ENCODE measurements at regions not wholly inside any gene's neighbourhood (a gene's known extent, or its start where the extent isn't known, plus 50 kb on each side); places are given as distances from the start of the nearest gene placed in this dataset.

DNA sequence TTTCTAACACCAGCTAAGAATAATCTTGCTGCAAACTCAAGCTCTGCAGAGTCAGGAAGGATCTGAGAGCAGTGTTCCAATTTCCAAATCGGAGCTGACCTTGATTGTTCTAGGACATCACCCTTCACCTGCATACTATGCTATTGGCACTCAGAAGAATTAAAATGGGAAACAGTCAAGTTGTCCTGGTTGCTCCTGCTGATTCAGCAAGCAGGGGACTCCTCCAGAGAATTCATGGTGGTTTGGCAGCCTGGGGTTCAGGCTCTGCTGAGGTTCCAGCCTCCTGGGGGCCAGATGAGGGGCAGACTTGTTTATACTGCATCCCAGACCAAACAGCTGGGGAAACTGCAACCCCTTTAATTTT, 213.7 kb upstream of the ADAMTS9 start:
- no peaks in the 10 kb centered on the region for H4K20me1 ChIP-seq (ENCODE audit: insufficient read depth)
- no TSS peak for BruUV-seq (replicated peaks)
- no peaks in the 10 kb centered on the region for H3K27me3 ChIP-seq (ENCODE audit: insufficient read depth, low read length)
- H3K4me1 ChIP-seq (ENCODE audit: control insufficient read depth in 1 of 2, insufficient read depth in 2 of 2, low read length in 2 of 2) = no peaks in the 10 kb centered on the region
- H3K79me2 ChIP-seq (ENCODE audit: insufficient read depth, low read length) = no peaks in the 10 kb centered on the region
- H2AFZ ChIP-seq (ENCODE audit: low read depth, low read length, poor library complexity, severe bottlenecking) = no peak overlapping the region
- DNase-seq (ENCODE audit: low read depth, low spot score) (no peak), ATAC-seq (no peak)
- no peak for TF ChIP-seq TCF7L2 (IDR thresholded peaks at IDR 0.05; ENCODE audit: borderline replicate concordance, extremely low read depth, insufficient read depth, insufficient read length)
- TF ChIP-seq SP1 (IDR thresholded peaks at IDR 0.05; ENCODE audit: low read depth) = no peak
- TF ChIP-seq, protein P1, sequence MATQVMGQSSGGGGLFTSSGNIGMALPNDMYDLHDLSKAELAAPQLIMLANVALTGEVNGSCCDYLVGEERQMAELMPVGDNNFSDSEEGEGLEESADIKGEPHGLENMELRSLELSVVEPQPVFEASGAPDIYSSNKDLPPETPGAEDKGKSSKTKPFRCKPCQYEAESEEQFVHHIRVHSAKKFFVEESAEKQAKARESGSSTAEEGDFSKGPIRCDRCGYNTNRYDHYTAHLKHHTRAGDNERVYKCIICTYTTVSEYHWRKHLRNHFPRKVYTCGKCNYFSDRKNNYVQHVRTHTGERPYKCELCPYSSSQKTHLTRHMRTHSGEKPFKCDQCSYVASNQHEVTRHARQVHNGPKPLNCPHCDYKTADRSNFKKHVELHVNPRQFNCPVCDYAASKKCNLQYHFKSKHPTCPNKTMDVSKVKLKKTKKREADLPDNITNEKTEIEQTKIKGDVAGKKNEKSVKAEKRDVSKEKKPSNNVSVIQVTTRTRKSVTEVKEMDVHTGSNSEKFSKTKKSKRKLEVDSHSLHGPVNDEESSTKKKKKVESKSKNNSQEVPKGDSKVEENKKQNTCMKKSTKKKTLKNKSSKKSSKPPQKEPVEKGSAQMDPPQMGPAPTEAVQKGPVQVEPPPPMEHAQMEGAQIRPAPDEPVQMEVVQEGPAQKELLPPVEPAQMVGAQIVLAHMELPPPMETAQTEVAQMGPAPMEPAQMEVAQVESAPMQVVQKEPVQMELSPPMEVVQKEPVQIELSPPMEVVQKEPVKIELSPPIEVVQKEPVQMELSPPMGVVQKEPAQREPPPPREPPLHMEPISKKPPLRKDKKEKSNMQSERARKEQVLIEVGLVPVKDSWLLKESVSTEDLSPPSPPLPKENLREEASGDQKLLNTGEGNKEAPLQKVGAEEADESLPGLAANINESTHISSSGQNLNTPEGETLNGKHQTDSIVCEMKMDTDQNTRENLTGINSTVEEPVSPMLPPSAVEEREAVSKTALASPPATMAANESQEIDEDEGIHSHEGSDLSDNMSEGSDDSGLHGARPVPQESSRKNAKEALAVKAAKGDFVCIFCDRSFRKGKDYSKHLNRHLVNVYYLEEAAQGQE (IDR thresholded peaks at IDR 0.05; ENCODE audit: low read depth) = no peak
- TF ChIP-seq POLR2A (IDR thresholded peaks at IDR 0.05; ENCODE audit: borderline replicate concordance, extremely low read depth, insufficient read depth, insufficient read length) = no peak
- no peak for TF ChIP-seq RAD21 (IDR thresholded peaks at IDR 0.05; ENCODE audit: low read depth)
- TF ChIP-seq ZNF274 (IDR thresholded peaks at IDR 0.05; ENCODE audit: low read depth, low read length) = no peak
- TF ChIP-seq, protein P2, sequence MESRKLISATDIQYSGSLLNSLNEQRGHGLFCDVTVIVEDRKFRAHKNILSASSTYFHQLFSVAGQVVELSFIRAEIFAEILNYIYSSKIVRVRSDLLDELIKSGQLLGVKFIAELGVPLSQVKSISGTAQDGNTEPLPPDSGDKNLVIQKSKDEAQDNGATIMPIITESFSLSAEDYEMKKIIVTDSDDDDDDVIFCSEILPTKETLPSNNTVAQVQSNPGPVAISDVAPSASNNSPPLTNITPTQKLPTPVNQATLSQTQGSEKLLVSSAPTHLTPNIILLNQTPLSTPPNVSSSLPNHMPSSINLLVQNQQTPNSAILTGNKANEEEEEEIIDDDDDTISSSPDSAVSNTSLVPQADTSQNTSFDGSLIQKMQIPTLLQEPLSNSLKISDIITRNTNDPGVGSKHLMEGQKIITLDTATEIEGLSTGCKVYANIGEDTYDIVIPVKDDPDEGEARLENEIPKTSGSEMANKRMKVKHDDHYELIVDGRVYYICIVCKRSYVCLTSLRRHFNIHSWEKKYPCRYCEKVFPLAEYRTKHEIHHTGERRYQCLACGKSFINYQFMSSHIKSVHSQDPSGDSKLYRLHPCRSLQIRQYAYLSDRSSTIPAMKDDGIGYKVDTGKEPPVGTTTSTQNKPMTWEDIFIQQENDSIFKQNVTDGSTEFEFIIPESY (IDR thresholded peaks at IDR 0.05; ENCODE audit: extremely low read depth, insufficient replicate concordance, low read length) = no peak
- TF ChIP-seq SRF (IDR thresholded peaks at IDR 0.05; ENCODE audit: low read depth) = no peak
- TF ChIP-seq, protein P3, sequence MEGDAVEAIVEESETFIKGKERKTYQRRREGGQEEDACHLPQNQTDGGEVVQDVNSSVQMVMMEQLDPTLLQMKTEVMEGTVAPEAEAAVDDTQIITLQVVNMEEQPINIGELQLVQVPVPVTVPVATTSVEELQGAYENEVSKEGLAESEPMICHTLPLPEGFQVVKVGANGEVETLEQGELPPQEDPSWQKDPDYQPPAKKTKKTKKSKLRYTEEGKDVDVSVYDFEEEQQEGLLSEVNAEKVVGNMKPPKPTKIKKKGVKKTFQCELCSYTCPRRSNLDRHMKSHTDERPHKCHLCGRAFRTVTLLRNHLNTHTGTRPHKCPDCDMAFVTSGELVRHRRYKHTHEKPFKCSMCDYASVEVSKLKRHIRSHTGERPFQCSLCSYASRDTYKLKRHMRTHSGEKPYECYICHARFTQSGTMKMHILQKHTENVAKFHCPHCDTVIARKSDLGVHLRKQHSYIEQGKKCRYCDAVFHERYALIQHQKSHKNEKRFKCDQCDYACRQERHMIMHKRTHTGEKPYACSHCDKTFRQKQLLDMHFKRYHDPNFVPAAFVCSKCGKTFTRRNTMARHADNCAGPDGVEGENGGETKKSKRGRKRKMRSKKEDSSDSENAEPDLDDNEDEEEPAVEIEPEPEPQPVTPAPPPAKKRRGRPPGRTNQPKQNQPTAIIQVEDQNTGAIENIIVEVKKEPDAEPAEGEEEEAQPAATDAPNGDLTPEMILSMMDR (IDR thresholded peaks at IDR 0.05 in 2 of 3, conservative IDR thresholded peaks at IDR 0.05 in 1 of 3; ENCODE audit: borderline replicate concordance in 1 of 3, insufficient read depth in 1 of 3, low read depth in 2 of 3, low read length in 2 of 3) = no peak
- TF ChIP-seq, protein P4, sequence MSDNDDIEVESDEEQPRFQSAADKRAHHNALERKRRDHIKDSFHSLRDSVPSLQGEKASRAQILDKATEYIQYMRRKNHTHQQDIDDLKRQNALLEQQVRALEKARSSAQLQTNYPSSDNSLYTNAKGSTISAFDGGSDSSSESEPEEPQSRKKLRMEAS (IDR thresholded peaks at IDR 0.05) = no peak
- no peak for TF ChIP-seq ZFX (IDR thresholded peaks at IDR 0.05)
- no peak for TF ChIP-seq EGR1 (IDR thresholded peaks at IDR 0.05; ENCODE audit: low read depth)
- TF ChIP-seq YY1 (IDR thresholded peaks at IDR 0.05; ENCODE audit: extremely low read depth, insufficient replicate concordance, low read depth, low read length) = no peak
- no peak for TF ChIP-seq JUND (IDR thresholded peaks at IDR 0.05)
- no peak for TF ChIP-seq CEBPB (IDR thresholded peaks at IDR 0.05; ENCODE audit: low read depth)
- no peak for TF ChIP-seq ATF3 (IDR thresholded peaks at IDR 0.05)
- TF ChIP-seq EZH2phosphoT487 (IDR thresholded peaks at IDR 0.05; ENCODE audit: borderline replicate concordance) = no peak
- H3K9me2 ChIP-seq (ENCODE audit: insufficient read depth) = no peaks in the 10 kb centered on the region
- H3K27ac ChIP-seq (ENCODE audit: low read depth, low read length) = no peak overlapping the region
- RAD21 ChIA-PET (ENCODE audit: low non-redundant PET in 1 of 2, low total read pairs in 2 of 2, uncharacterized antibody in 2 of 2, unreplicated experiment in 2 of 2) = no interaction called here
- CTCF ChIA-PET = no interaction called here
- no peaks in the 10 kb centered on the region for H3K9me3 ChIP-seq (ENCODE audit: control insufficient read depth in 1 of 2, insufficient read depth in 1 of 2, low read depth in 1 of 2, low read length in 2 of 2)
- POLR2A ChIA-PET = no interaction called here
- intact Hi-C loops (cut with micrococcal nuclease) = no loop called here
- H3K36me3 ChIP-seq (ENCODE audit: control insufficient read depth in 1 of 2, insufficient read depth in 2 of 2, low read length in 2 of 2) = no peaks in the 10 kb centered on the region
- no peak overlapping the region for H3K4me3 ChIP-seq (replicated peaks in 1 of 2; ENCODE audit: low read depth in 1 of 2, low read length in 2 of 2)
- no peak overlapping the region for H3K9ac ChIP-seq (ENCODE audit: low read length)
- no peak overlapping the region for H3K4me2 ChIP-seq (ENCODE audit: low read length)
